WTC11 (cell line): ENCODE measurements at regions not wholly inside any gene's neighbourhood (a gene's known extent, or its start where the extent isn't known, plus 50 kb on each side); places are given as distances from the start of the nearest gene placed in this dataset.

Source experiments
- ATF1 ChIP-seq: sonication (generic); formaldehyde crosslinking; IDR thresholded peaks from 2 replicates; pipeline ENCODE4 v1.8.1; 2023; ENCODE audit warnings: mild to moderate bottlenecking, moderate library complexity, missing genetic modification reagents
- CTCF ChIP-seq: fragments of 200-600 bp; IDR thresholded peaks from 2 replicates; pipeline ENCODE4 v1.8.0; 2022; ENCODE audit warnings: antibody characterized with exemption
- ELF4 ChIP-seq: sonication (generic); formaldehyde crosslinking; IDR thresholded peaks from 2 replicates; pipeline ENCODE4 v1.8.1; 2022; ENCODE audit warnings: low read depth, mild to moderate bottlenecking, moderate library complexity, missing genetic modification reagents
- ETV6 ChIP-seq: sonication (generic); formaldehyde crosslinking; IDR thresholded peaks from 2 replicates; pipeline ENCODE4 v1.8.1; 2022; ENCODE audit warnings: mild to moderate bottlenecking, missing genetic modification reagents
- IRF2 ChIP-seq: sonication (generic); formaldehyde crosslinking; IDR thresholded peaks from 2 replicates; pipeline ENCODE4 v1.8.0; 2022; ENCODE audit warnings: low read depth, missing genetic modification reagents, borderline replicate concordance
- JUN ChIP-seq: sonication (generic); formaldehyde crosslinking; IDR thresholded peaks from 2 replicates; pipeline ENCODE4 v1.8.0; 2023; ENCODE audit warnings: mild to moderate bottlenecking, missing genetic modification reagents
- MAX ChIP-seq: sonication (generic); formaldehyde crosslinking; IDR thresholded peaks from 2 replicates; pipeline ENCODE4 v1.8.0; 2022; ENCODE audit warnings: mild to moderate bottlenecking, missing genetic modification reagents
- PREB ChIP-seq: sonication (generic); formaldehyde crosslinking; IDR thresholded peaks from 2 replicates; pipeline ENCODE4 v1.8.1; 2022; ENCODE audit warnings: mild to moderate bottlenecking, missing genetic modification reagents, moderate library complexity, borderline replicate concordance
- ZNF512 ChIP-seq: sonication (generic); formaldehyde crosslinking; IDR thresholded peaks from 2 replicates; pipeline ENCODE4 v1.8.1; 2022; ENCODE audit warnings: missing genetic modification reagents, borderline replicate concordance
- TF ChIP-seq, protein P1 (sequence below): sonication (generic); formaldehyde crosslinking; IDR thresholded peaks from 2 replicates; pipeline ENCODE4 v1.8.1; 2022; ENCODE audit warnings: low read depth, mild to moderate bottlenecking, moderate library complexity, missing genetic modification reagents, borderline replicate concordance

DNA sequence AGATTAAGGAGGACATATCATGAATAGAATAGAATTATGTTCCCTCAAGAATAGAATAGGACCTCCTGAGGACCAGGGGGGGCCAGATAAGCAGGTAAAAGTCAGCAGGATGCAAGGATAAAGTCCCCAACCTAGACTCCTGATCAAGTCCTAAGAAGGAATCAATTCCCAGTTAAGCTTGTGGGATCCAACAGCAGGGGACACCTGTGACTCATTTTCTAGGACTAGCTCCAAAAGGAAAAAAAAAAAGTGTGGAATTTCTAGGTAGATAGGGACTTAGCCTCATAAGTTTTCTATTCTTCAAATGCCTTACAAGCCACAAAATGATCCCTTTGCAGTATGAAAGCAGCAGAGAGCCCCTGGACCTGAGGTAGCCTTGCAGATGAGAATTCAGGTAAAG lies 336.2 kb downstream of the WDR11 start:
- TF ChIP-seq CTCF (no peak), ELF4 (no peak), PREB (CRISPR knock-in tag) (no peak), MAX (no peak), ETV6 (CRISPR knock-in tag) (no peak), IRF2 (no peak), ZNF512 (CRISPR knock-in tag) (no peak), ATF1 (no peak), JUN (CRISPR knock-in tag) (no peak)
- TF ChIP-seq, protein P1, sequence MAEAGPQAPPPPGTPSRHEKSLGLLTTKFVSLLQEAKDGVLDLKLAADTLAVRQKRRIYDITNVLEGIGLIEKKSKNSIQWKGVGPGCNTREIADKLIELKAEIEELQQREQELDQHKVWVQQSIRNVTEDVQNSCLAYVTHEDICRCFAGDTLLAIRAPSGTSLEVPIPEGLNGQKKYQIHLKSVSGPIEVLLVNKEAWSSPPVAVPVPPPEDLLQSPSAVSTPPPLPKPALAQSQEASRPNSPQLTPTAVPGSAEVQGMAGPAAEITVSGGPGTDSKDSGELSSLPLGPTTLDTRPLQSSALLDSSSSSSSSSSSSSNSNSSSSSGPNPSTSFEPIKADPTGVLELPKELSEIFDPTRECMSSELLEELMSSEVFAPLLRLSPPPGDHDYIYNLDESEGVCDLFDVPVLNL (CRISPR knock-in tag) = no peak
